Stimulated activated CD4-positive, alpha-beta T cell treated with anti-CD3 and anti-CD28 coated beads, Interleukin-12 subunit alpha, Interleukin-12 subunit beta, amount 100 ng/mL, for 4 hours (primary cell): ENCODE measurements at regions not wholly inside any gene's neighbourhood (a gene's known extent, or its start where the extent isn't known, plus 50 kb on each side); places are given as distances from the start of the nearest gene placed in this dataset.
"Not testable (repeated sequence)": the region's sequence is repeated elsewhere in the genome, so short reads cannot be mapped to it uniquely, and the experiment has no call there.

Experiments
- DNase-seq: peaks from one replicate; pipeline ENCODE4 v3.0.0-alpha.2; 2020

DNA sequence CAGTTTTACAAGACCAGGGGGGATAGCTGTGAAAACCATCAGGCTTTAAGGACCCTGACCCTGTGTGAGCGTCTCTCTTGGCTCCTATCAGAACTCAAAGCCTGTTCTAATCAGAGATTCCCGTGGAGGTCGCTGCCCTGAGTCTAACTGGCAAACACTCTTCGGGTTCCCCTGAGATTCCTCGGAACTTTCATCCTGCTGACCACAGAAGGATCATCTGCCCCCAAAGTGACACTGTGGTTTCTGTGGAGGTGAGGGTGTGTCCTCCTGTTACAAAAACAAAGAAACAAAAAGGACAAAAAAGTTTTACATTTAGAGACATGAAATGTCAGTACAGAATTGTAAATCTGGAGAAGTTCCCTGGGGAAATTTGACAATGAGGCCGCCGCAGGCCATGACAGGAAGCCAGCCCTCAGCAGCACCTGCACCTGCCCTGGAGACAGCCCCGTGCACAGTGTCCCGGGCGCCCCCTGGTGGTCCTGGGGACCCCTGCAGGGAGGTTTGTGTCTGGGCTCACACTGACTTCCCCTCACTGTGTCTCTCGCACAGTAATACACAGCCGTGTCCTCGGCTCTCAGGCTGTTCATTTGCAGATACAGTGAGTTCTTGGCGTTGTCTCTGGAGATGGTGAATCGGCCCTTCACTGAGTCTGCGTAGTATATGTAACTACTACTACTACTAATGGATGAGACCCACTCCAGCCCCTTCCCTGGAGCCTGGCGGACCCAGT is 708.3 kb downstream of the TMEM121 start:
- peak; percentile 23 for DNase-seq

DNA sequence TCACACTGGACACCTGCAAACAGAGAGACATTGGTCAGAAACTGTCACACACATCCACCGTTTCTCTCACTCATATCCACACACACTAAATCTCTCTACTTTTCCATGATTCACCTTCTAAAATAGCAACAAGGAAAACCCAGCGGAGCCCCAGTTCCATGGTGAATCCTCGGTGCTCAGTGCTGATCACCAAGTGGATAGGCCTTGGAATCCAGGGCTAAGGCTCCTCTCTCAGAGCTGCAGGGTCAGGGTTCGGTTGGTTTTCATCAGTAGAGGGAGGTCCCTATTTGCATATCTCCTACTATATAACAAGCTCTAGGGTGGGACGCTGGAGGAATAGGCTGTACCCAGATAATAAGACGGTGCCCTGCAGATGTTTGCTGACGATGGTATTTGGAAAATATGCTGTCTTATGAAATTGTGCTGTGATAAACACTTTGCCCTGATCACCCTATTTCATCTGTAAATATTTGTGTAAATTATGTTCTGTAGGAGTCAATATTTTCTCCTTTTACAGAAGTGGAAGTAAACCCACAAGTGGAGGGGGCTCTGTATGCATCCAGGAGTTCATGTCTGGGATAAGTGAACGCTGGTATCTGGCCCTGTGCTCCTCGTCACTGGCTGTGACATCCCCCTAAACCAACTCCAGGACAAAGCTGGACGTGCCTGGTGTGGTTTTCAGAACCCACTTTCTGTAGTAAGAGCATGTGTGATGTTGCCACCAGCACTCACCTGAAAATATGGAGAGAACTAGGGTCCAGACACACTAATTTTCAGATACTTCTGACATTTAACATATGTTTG is 709.2 kb downstream of the TMEM121 start:
- DNase-seq = no peak

DNA sequence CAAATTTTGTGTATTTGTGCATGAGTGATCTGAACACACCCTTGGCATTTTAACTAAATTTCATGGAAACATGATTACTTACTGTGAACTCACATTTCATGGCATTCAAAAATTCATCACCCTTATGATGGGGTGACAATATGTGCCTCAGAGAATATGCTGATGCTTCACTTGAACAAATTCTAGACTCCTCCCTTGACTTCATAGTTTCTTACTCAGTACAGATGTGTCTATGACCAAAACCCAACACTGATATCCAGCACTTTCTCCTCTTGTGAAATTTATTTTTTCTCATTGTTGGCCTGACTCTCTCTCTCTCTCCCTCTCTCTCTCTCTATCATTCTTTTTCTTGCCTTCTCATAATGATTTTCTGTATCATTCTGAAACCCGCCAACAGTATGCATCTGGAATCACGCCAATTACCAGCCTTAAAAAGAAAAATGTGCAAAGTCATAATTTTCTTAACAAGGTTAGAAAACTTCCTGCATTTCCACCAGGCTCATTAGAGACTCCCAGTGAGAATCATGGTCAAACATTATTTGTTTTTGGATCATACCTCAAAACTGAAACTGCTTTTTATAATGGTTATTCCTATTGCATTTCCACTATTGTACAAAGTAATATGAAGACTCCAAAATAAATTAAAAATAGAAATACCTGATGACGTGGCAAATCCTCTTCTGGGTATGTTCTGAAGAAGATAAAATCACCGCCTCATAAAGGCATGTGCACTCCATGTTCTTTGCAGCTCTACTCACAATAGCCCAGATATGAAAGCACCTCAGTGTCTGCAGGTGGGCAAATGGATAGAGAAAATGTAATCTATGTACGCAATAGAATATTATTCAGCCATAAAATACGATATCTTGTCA is 722.2 kb downstream of the TMEM121 start:
- DNase-seq = no peak

DNA sequence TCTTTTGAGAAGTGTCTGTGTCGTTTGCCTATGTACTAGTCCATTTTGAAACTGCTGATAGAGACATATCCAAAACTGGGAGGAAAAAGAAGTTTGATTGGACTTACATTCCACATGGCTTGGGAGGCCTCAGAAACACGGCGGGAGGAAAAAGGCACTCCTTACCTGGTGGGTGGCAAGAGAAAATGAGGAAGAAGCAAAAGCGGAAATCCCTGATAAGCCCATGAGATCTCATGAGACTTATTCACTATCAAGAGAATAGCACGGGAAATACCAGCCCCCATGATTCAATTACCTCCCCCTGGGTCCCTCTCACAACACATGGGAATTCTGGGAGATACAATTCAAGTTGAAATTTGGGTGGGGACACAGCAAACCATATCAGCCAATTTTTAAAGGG is 727.6 kb downstream of the TMEM121 start:
- DNase-seq = not testable (repeated sequence)

DNA sequence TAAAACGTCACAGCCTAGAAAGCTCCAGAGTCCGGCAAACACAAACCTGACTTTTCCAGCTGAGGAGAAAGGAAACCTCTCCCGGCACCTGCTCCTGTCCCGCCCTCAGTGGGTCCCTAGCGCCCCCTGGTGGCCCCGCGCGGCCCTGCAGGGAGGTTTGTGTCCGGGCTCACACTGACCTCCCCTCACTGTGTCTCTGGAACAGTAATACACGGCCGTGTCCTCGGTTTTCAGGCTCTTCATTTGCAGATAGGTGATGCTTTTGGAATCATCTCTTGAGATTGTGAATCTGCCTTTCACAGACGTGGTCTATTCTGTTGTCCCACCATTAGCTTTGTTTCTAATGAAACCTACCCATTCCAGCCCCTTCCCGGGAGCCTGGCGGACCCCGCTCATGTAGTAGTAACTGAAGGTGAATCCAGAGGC is 731.2 kb downstream of the TMEM121 start:
- DNase-seq = peak; percentile 76

DNA sequence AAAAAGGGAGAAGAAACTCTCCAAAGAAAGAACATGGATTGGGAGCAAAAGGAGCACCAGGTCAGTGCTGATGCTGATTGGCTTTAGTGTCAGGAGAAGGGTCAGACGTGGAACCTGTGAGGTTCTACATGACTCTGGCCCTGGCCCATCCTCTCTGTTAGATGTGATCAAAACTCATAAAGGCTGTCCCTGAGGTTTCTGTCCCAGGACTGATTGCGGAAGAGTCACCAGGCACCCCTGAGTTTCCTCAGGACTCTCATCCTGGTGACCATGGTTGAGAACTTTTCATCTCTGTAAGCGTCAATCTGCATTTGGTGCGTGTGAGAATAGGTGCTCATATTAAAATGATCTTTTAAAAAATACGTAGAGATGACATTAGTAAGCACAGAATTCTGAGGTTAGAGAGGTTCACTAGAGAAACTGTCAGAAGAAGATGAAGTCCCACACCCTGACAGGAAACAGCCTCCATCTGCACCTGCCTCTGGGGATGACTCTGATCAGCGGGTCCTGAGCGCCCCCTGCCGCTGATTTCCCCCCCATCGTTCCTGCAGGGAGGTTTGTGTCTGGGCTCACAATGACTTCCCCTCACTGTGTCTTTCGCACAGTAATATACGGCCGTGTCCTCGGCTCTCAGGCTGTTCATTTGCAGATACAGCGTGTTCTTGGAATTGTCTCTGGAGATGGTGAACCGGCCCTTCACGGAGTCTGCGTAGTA is 741.8 kb downstream of the TMEM121 start:
- peak; percentile 90 for DNase-seq

- no peak for DNase-seq
Observed at GRCh38 chr14:106269029-106269428, 742.6 kb downstream of the TMEM121 start.

GRCh38 chr14:106269451-106270204 is 743.2 kb downstream of the TMEM121 start:
- no peak for DNase-seq

GRCh38 chr14:106270476-106271121 is 744.2 kb downstream of the TMEM121 start:
- not testable (repeated sequence) for DNase-seq

DNA sequence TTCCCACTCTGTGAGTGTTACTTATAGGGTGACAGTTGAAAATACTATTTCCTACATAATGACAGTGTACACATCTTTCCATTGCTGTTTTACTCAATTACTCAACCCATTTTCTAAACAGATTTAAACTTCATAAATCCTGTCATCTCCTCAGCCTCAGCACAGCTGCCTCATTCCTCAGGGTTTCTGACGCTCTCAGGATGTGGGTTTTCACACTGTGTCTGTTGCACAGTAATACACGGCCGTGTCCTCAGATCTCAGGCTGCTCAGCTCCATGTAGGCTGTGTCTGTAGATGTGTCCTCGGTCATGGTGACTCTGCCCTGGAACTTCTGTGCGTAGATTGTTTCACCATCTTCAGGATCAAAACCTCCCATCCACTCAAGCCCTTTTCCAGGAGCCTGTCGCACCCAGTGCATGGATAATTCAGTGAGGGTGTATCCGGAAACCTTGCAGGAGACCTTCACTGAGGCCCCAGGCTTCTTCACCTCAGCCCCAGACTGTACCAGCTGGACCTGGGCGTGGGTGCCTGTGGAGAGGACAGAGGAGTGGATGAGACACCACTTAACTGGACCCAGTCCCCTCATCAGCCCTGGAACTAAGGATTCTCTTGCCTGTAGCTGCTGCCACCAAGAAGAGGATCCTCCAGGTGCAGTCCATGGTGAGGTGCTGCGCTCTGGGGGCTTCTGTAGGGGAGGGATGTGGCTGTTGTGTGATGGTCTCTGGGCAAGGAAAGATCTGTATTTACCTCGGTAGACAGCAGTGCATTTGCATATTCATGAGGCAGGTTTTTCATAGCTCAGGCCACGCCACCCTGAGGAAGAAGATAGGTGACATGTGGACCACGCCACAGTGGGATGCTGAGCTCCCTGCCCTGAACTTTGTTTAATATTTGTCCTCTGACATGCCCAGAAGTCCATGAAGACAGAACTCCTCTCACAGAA is 750.2 kb downstream of the TMEM121 start:
- no peak for DNase-seq

DNA sequence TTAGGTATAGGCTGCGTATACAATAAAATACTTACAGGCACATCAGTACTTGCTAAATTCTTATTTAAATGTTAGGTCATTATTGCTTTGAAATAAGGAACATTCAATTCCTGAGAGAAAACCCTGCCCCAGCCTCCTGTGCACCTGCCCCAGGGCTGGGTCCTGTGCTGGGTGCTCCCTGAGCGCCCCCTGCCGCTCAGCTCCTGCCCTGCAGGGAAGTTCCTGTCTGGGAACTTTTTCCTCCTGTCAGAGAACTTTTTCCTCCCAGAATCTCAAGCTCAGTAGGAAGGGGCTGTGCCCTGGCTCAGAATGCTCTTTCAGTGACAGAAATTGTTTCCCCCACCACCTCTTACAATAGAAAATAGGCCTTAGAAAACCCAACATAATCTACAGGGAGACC is 751.1 kb downstream of the TMEM121 start:
- DNase-seq = peak; percentile 34

DNA sequence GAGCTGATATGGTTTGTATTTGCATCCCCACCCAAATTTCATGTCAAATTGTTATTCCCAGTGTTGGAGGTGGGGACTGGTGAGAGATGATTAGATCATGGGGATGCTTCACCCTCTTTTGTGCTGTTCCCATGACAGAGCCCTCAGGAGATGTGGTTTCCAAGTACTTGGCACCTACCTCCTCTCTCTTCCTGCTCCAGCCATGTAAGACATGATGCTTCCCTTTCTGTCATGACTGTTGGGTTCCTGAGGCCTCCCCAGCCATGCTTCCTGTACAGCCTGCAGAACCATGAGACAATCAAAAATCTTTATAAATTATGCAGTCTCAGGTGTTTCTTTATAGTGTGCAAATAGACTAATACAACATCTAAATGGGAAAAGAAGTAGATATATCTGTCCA is 754.5 kb downstream of the TMEM121 start:
- no peak for DNase-seq

DNA sequence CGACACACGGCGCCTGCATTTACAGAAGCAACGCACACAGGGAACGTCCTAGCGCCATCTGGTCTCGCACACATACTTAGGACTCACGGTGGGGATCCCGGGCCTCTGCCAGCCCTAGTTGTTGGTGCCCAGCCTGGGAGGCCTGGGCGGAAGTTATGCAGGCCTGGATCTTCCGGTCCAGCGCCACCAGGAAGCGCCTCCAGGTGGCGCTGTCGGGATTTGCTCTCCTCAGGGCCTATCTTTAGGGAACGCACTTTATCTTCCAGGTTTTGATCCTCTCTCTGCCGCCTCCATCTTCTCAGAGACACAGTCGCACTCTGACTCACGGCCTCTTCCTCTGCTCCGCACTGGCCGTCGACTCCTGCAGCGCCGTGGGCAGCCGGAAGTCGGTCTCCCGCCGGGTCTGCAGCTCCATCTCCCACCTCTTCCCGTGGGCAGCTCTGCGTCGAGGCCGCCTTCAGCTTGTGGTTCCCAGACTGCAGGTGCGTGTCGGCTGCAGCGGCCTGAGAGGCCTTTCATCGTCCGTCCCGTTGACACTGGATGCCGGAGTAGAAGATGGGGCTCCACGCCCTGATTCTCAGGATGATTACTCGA is 760.4 kb downstream of the TMEM121 start:
- no peak for DNase-seq

DNA sequence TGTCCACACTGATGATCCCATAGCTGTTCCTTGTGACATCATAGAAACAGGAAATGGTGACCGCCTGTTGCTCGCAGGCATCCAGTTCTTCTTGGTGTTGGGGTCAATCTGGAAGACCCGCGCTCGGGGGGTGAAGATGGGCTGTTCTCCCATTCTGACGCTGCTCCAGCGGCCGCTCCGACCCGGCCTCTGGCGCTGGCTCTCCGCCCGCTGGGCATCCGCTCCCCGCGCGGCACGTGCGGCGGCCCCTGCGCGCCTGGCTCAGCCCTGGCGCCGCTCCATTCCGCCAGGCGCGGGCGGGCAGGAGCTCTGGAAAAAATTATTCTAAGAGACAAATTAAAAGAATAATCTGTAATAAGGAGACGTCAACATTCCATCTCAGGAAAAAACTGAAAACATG is 761.1 kb downstream of the TMEM121 start:
- DNase-seq = no peak

DNA sequence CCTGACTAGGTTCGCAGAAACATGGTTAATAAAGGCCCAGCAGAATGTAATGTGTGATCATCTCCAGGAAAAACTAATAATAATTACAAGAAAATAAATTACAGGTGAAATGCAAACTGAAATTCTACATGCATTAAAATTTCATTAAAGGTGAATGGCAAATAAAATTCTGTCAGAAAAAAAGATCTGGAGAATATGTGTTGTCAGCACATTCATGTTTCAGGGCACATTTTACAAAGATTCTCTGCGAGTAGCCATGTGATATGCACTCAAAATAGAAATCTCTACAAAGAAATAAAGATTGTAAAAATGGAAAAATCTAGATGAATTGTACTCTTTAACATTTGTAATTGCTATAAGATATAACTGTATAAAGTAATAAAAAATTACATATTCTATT is 765.2 kb downstream of the TMEM121 start:
- DNase-seq = no peak

GRCh38 chr14:106294324-106294723 is 767.9 kb downstream of the TMEM121 start:
- no peak for DNase-seq

- not testable (repeated sequence) for DNase-seq
Observed at GRCh38 chr14:106300951-106301510, 774.6 kb downstream of the TMEM121 start.

GRCh38 chr14:106301609-106302008 is 775.2 kb downstream of the TMEM121 start:
- DNase-seq = not testable (repeated sequence)

GRCh38 chr14:106302661-106303060 is 776.3 kb downstream of the TMEM121 start:
- no peak for DNase-seq
